HEK293 (cell line): ENCODE measurements at regions not wholly inside any gene's neighbourhood (a gene's known extent, or its start where the extent isn't known, plus 50 kb on each side); places are given as distances from the start of the nearest gene placed in this dataset.

Experiments used
- CTCF ChIA-PET: fragments of 350-600 bp; formaldehyde crosslinking; extraction: SDS; loops from one replicate; lab custom pipeline; 2021; ENCODE audit warnings: antibody characterized with exemption; lab: Yijun Ruan, JAX
- POLR2A ChIA-PET: fragments of 300-600 bp; formaldehyde crosslinking; extraction: SDS; loops from one replicate; lab custom pipeline; 2020; ENCODE audit warnings: antibody characterized with exemption, inconsistent platforms; lab: Yijun Ruan, JAX
- H3K27ac ChIP-seq: fragments of 200-500 bp; sonication (Bioruptor generic); 2 replicates; pipeline ENCODE4 v1.5.1; 2014; ENCODE audit warnings: low read depth, low read length, control low read depth, inconsistent platforms; ENCODE audit errors: extremely low read depth
- H3K36me3 ChIP-seq, 2 experiments: fragments of 200-500 bp in 1 of 2; sonication (Bioruptor generic) in 1 of 2; 1 replicate in 1 of 2; 2 replicates in 1 of 2; pipeline ENCODE4 v1.5.1; 2014 to 2017; ENCODE audit warnings: inconsistent platforms in 2 of 2, low read length in 2 of 2; ENCODE audit not compliant: control insufficient read depth in 2 of 2, insufficient read depth in 1 of 2
- H3K4me1 ChIP-seq: fragments of 200-500 bp; sonication (Bioruptor generic); 2 replicates; pipeline ENCODE4 v1.5.1; 2014; ENCODE audit warnings: mild to moderate bottlenecking, low read length, inconsistent platforms; ENCODE audit not compliant: control insufficient read depth, insufficient read depth
- H3K4me3 ChIP-seq: 2 replicates; pipeline ENCODE4 v1.5.1; 2011; ENCODE audit warnings: low read depth, mild to moderate bottlenecking, control low read depth, low read length, moderate library complexity
- H3K9me3 ChIP-seq: fragments of 200-500 bp; sonication (Bioruptor generic); 2 replicates; pipeline ENCODE4 v1.5.1; 2014; ENCODE audit warnings: low read depth, low read length, inconsistent platforms; ENCODE audit not compliant: control insufficient read depth, insufficient read depth
- BCL11A ChIP-seq: fragments of 450-650 bp; formaldehyde crosslinking; IDR thresholded peaks from 2 replicates; pipeline ENCODE4 v1.5.1; 2016; ENCODE audit warnings: low read depth, missing biosample characterization, missing genetic modification characterization
- BCL11B ChIP-seq: fragments of 450-650 bp; formaldehyde crosslinking; IDR thresholded peaks from 2 replicates; pipeline ENCODE4 v1.5.1; 2016; ENCODE audit warnings: low read depth, missing biosample characterization, missing genetic modification characterization
- GFI1B ChIP-seq: fragments of 450-650 bp; formaldehyde crosslinking; IDR thresholded peaks from 2 replicates; pipeline ENCODE4 v1.5.1; 2016; ENCODE audit warnings: missing biosample characterization, missing genetic modification characterization
- GLIS2 ChIP-seq: fragments of 450-650 bp; formaldehyde crosslinking; IDR thresholded peaks from 2 replicates; pipeline ENCODE4 v1.5.1; 2016; ENCODE audit warnings: missing biosample characterization, missing genetic modification characterization
- HOXC10 ChIP-seq: sonication (generic); formaldehyde crosslinking; IDR thresholded peaks from 2 replicates; pipeline ENCODE4 v1.8.1; 2023; ENCODE audit warnings: mild to moderate bottlenecking, missing genetic modification reagents
- INSM2 ChIP-seq: fragments of 450-650 bp; formaldehyde crosslinking; IDR thresholded peaks from 2 replicates; pipeline ENCODE4 v1.5.1; 2016; ENCODE audit warnings: missing biosample characterization, missing genetic modification characterization
- KLF10 ChIP-seq: fragments of 450-650 bp; IDR thresholded peaks from 2 replicates; pipeline ENCODE4 v1.5.1; 2018; ENCODE audit warnings: missing biosample characterization, mild to moderate bottlenecking, missing genetic modification characterization
- KLF16 ChIP-seq: fragments of 450-650 bp; formaldehyde crosslinking; IDR thresholded peaks from 2 replicates; pipeline ENCODE4 v1.5.1; 2017; ENCODE audit warnings: missing biosample characterization, missing genetic modification characterization
- KLF7 ChIP-seq: fragments of 450-650 bp; formaldehyde crosslinking; IDR thresholded peaks from 2 replicates; pipeline ENCODE4 v1.5.1; 2016; ENCODE audit warnings: missing biosample characterization, missing genetic modification characterization, borderline replicate concordance
- SETDB1 ChIP-seq: IDR thresholded peaks from one replicate; pipeline ENCODE4 v1.6.1; 2017; ENCODE audit warnings: mild to moderate bottlenecking, low read length, moderate library complexity, mixed read lengths; ENCODE audit not compliant: insufficient read length
- TCF7L2 ChIP-seq: IDR thresholded peaks from 2 replicates; pipeline ENCODE4 v1.6.1; 2011; ENCODE audit warnings: low read depth, mild to moderate bottlenecking, inconsistent platforms, low read length, moderate library complexity, borderline replicate concordance
- ZNF138 ChIP-seq: fragments of 450-650 bp; formaldehyde crosslinking; IDR thresholded peaks from 2 replicates; pipeline ENCODE4 v1.5.1; 2016; ENCODE audit warnings: missing biosample characterization, missing genetic modification characterization, borderline replicate concordance
- ZNF146 ChIP-seq: fragments of 450-650 bp; formaldehyde crosslinking; IDR thresholded peaks from 2 replicates; pipeline ENCODE4 v1.5.1; 2016; ENCODE audit warnings: missing biosample characterization, missing genetic modification characterization
- ZNF157 ChIP-seq: fragments of 450-650 bp; formaldehyde crosslinking; IDR thresholded peaks from 2 replicates; pipeline ENCODE4 v1.5.1; 2016; ENCODE audit warnings: missing biosample characterization, missing genetic modification characterization
- ZNF26 ChIP-seq: fragments of 450-650 bp; formaldehyde crosslinking; IDR thresholded peaks from 2 replicates; pipeline ENCODE4 v1.5.1; 2016; ENCODE audit warnings: missing biosample characterization, missing genetic modification characterization
- ZNF354C ChIP-seq: fragments of 450-650 bp; formaldehyde crosslinking; IDR thresholded peaks from 2 replicates; pipeline ENCODE4 v1.5.1; 2016; ENCODE audit warnings: missing biosample characterization, missing genetic modification characterization, low read depth, borderline replicate concordance
- ZNF513 ChIP-seq: fragments of 450-650 bp; IDR thresholded peaks from 2 replicates; pipeline ENCODE4 v1.5.1; 2018; ENCODE audit warnings: missing biosample characterization, missing genetic modification characterization
- ZNF549 ChIP-seq: fragments of 450-650 bp; IDR thresholded peaks from 2 replicates; pipeline ENCODE4 v1.5.1; 2018; ENCODE audit warnings: missing biosample characterization, missing genetic modification characterization, mild to moderate bottlenecking, inconsistent platforms, moderate library complexity
- ZNF561 ChIP-seq: fragments of 450-650 bp; IDR thresholded peaks from 2 replicates; pipeline ENCODE4 v1.5.1; 2018; ENCODE audit warnings: missing biosample characterization, missing genetic modification characterization, borderline replicate concordance
- ZNF571 ChIP-seq: fragments of 450-650 bp; formaldehyde crosslinking; IDR thresholded peaks from 2 replicates; pipeline ENCODE4 v1.5.0; 2017; ENCODE audit warnings: missing biosample characterization, missing genetic modification characterization
- ZNF585B ChIP-seq: fragments of 450-650 bp; formaldehyde crosslinking; IDR thresholded peaks from 2 replicates; pipeline ENCODE4 v1.5.1; 2016; ENCODE audit warnings: missing biosample characterization, missing genetic modification characterization
- ZNF645 ChIP-seq: fragments of 450-650 bp; formaldehyde crosslinking; IDR thresholded peaks from 2 replicates; pipeline ENCODE4; 2016; ENCODE audit warnings: missing biosample characterization, missing genetic modification characterization
- ZNF76 ChIP-seq: fragments of 450-650 bp; formaldehyde crosslinking; IDR thresholded peaks from 2 replicates; pipeline ENCODE4; 2016; ENCODE audit warnings: low read depth, missing biosample characterization, missing genetic modification characterization, borderline replicate concordance
- ZNF843 ChIP-seq: fragments of 450-650 bp; formaldehyde crosslinking; IDR thresholded peaks from 2 replicates; pipeline ENCODE4 v1.5.1; 2016; ENCODE audit warnings: missing biosample characterization, missing genetic modification characterization
- ZSCAN18 ChIP-seq: fragments of 450-650 bp; formaldehyde crosslinking; IDR thresholded peaks from 2 replicates; pipeline ENCODE4 v1.5.1; 2016; ENCODE audit warnings: missing biosample characterization, missing genetic modification characterization
- ZSCAN4 ChIP-seq: fragments of 450-650 bp; formaldehyde crosslinking; IDR thresholded peaks from 2 replicates; pipeline ENCODE4 v1.5.1; 2017; ENCODE audit warnings: missing biosample characterization, missing genetic modification characterization

GRCh38 chr11:122468965-122469364 lies 186.6 kb upstream of the UBASH3B start:
- POLR2A ChIA-PET, result no interaction called here
- Histone ChIP-seq H3K4me1 (no peaks in the 10 kb centered on the region), H3K36me3 (no peaks in the 10 kb centered on the region), H3K27ac (no peak overlapping the region), H3K9me3 (no peaks in the 10 kb centered on the region), H3K4me3 (no peak overlapping the region)
- TF ChIP-seq ZNF571 (tag by site-specific recombination), result no peak
- no peak for TF ChIP-seq ZSCAN4 (tag by site-specific recombination)
- TF ChIP-seq GFI1B, result no peak
- TF ChIP-seq BCL11B, result no peak
- TF ChIP-seq ZNF513 (tag by site-specific recombination), result no peak
- no peak for TF ChIP-seq ZNF26 (tag by site-specific recombination)
- TF ChIP-seq ZNF157 (tag by site-specific recombination), result no peak
- TF ChIP-seq KLF16 (tag by site-specific recombination), result no peak
- TF ChIP-seq ZNF138, result no peak
- no peak for TF ChIP-seq ZNF561
- TF ChIP-seq ZNF76 (tag by site-specific recombination), result no peak
- TF ChIP-seq KLF7 (tag by site-specific recombination), result no peak
- TF ChIP-seq ZNF645, result no peak
- no peak for TF ChIP-seq INSM2 (tag by site-specific recombination)
- TF ChIP-seq TCF7L2, result no peak
- TF ChIP-seq KLF10 (tag by site-specific recombination), result no peak
- TF ChIP-seq ZNF585B (tag by site-specific recombination), result no peak
- no peak for TF ChIP-seq ZNF549 (tag by site-specific recombination)
- CTCF ChIA-PET, result no interaction called here

- ChIA-PET POLR2A (no interaction called here), CTCF (no interaction called here)
- H3K27ac ChIP-seq, result no peak overlapping the region
- H3K4me1 ChIP-seq, result no peaks in the 10 kb centered on the region
- TF ChIP-seq HOXC10 (CRISPR knock-in tag) (no peak), ZNF354C (no peak), ZNF146 (tag by site-specific recombination) (no peak), ZNF513 (tag by site-specific recombination) (no peak), ZNF843 (tag by site-specific recombination) (no peak), SETDB1 (peak; percentile 94), GLIS2 (tag by site-specific recombination) (no peak), ZSCAN18 (no peak), BCL11A (no peak)
- no peaks in the 10 kb centered on the region for H3K9me3 ChIP-seq
- no peak overlapping the region for H3K4me3 ChIP-seq
- no peaks in the 10 kb centered on the region for H3K36me3 ChIP-seq
These were observed 192.0 kb upstream of the UBASH3B start for GRCh38 chr11:122463530-122463929.
